Kasumi-1 (cell line): ENCODE measurements at regions not wholly inside any gene's neighbourhood (a gene's known extent, or its start where the extent isn't known, plus 50 kb on each side); places are given as distances from the start of the nearest gene placed in this dataset.
A peak's percentile ranks its signal among the peaks of the same experiment; 100 is the strongest.
"Not testable (repeated sequence)": the region's sequence is repeated elsewhere in the genome, so short reads cannot be mapped to it uniquely, and the experiment has no call there.

Source experiments
- DNase-seq, 2 experiments: peaks; one replicate each; lab custom pipeline; 2025; lab: John Stamatoyannopoulos, UW

GRCh38 chr9:34907044-34907443 is 51.0 kb upstream of the PHF24 start:
- DNase-seq, result no peak

- peak; percentile 79 to 87 for DNase-seq
Measured at GRCh38 chr9:34899535-34900158, 58.4 kb upstream of the PHF24 start.

GRCh38 chr9:34898846-34899245 is 59.2 kb upstream of the PHF24 start:
- DNase-seq, result no peak

- peak; percentile 2 to 16 for DNase-seq
Measured at GRCh38 chr9:34896112-34896511, 62.0 kb upstream of the PHF24 start.

- no peak for DNase-seq
Measured at GRCh38 chr9:34892886-34893285, 65.2 kb upstream of the PHF24 start.

GRCh38 chr9:34891386-34891785 is 66.7 kb upstream of the PHF24 start:
- DNase-seq, result no peak

GRCh38 chr9:34887841-34888240 is 70.2 kb upstream of the PHF24 start:
- DNase-seq, result no peak

GRCh38 chr9:34884747-34885189 is 73.3 kb upstream of the PHF24 start:
- DNase-seq, result no peak

- DNase-seq, result no peak
Measured at GRCh38 chr9:34876096-34876495, 82.0 kb upstream of the PHF24 start.

- peak; percentile 63 to 70 for DNase-seq
Measured at GRCh38 chr9:34869390-34869789, 88.7 kb upstream of the PHF24 start.

GRCh38 chr9:34866614-34867013 is 91.5 kb upstream of the PHF24 start:
- no peak for DNase-seq

GRCh38 chr9:34863426-34863825 is 94.7 kb upstream of the PHF24 start:
- no peak for DNase-seq

- DNase-seq, result peak; percentile 32 to 63
Measured at GRCh38 chr9:34862836-34863235, 95.2 kb upstream of the PHF24 start.

- DNase-seq, result peak; percentile 83 to 86
Measured at GRCh38 chr9:34862043-34862442, 96.0 kb upstream of the PHF24 start.

GRCh38 chr9:34855016-34855415 is 103.1 kb upstream of the PHF24 start:
- DNase-seq, result not testable (repeated sequence)

GRCh38 chr9:34830068-34830467 is 120.1 kb upstream of the CCL21 start:
- DNase-seq, result no peak

GRCh38 chr9:34826999-34827538 is 117.1 kb upstream of the CCL21 start:
- no peak for DNase-seq

GRCh38 chr9:34825775-34826174 is 115.8 kb upstream of the CCL21 start:
- DNase-seq, result no peak

- no peak for DNase-seq
Measured at GRCh38 chr9:34823778-34824177, 113.8 kb upstream of the CCL21 start.

- DNase-seq, result no peak
Measured at GRCh38 chr9:34810187-34810524, 100.2 kb upstream of the CCL21 start.

- no peak for DNase-seq
Measured at GRCh38 chr9:34809504-34810186, 99.7 kb upstream of the CCL21 start.

GRCh38 chr9:34802916-34803315 is 93.0 kb upstream of the CCL21 start:
- DNase-seq, result no peak

GRCh38 chr9:34797367-34797766 is 87.4 kb upstream of the CCL21 start:
- DNase-seq, result no peak

- no peak for DNase-seq
Measured at GRCh38 chr9:34796924-34797323, 87.0 kb upstream of the CCL21 start.
